Activated naive CD4-positive, alpha-beta T cell treated with anti-CD3 and anti-CD28 coated beads, Interleukin-2, amount 50 U/mL, for 72 hours (primary cell): ENCODE measurements at regions not wholly inside any gene's neighbourhood (a gene's known extent, or its start where the extent isn't known, plus 50 kb on each side); places are given as distances from the start of the nearest gene placed in this dataset.
"Not testable (repeated sequence)": the region's sequence is repeated elsewhere in the genome, so short reads cannot be mapped to it uniquely, and the experiment has no call there.

Source experiments
- ATAC-seq, 2 donors: fragments of 150-1000 bp; cut with Tn5 transposase; 2 replicates each; pipeline ENCODE4 v1.10.0; 2021; ENCODE audit warnings: mild to moderate bottlenecking in 2 of 2, moderate library complexity in 2 of 2
- DNase-seq, 2 donors: peaks; one replicate each; pipeline ENCODE4 v3.0.0; 2021 to 2022; ENCODE audit warnings: low spot score in 2 of 2
- H3K27ac Mint-ChIP-seq, 2 donors: one replicate each; pipeline ENCODE4 v1.8.0; 2022; ENCODE audit warnings: mild to moderate bottlenecking in 2 of 2, mixed read lengths in 2 of 2
- H3K36me3 Mint-ChIP-seq, 2 donors: one replicate each; pipeline ENCODE4 v1.8.0; 2022; ENCODE audit warnings: mixed read lengths in 2 of 2
- H3K9me3 Mint-ChIP-seq, 2 donors: one replicate each; pipeline ENCODE4 v1.8.0; 2022; ENCODE audit warnings: mixed read lengths in 2 of 2

GRCh38 chr17:11182430-11182829, 58.6 kb upstream of the SHISA6 start:
- peaks cover 4 to 5% of the 10 kb centered on the region in 2 donors for H3K9me3 Mint-ChIP-seq
- H3K36me3 Mint-ChIP-seq = no peaks in the 10 kb centered on the region
- DNase-seq = no peak
- H3K27ac Mint-ChIP-seq = no peak overlapping the region
- no peak for ATAC-seq

GRCh38 chr17:11178581-11178980, 62.4 kb upstream of the SHISA6 start:
- ATAC-seq = no peak
- no peaks in the 10 kb centered on the region for H3K36me3 Mint-ChIP-seq

GRCh38 chr17:11177340-11177739, 63.7 kb upstream of the SHISA6 start:
- Mint-ChIP-seq H3K27ac (no peak overlapping the region), H3K9me3 (peaks cover 5 to 7% of the 10 kb centered on the region in 2 donors), H3K36me3 (no peaks in the 10 kb centered on the region)
- no peak for ATAC-seq
- DNase-seq = no peak

More at GRCh38 chr17:11178581-11178980, 62.4 kb upstream of the SHISA6 start:
- Mint-ChIP-seq H3K9me3 (peaks cover 5 to 7% of the 10 kb centered on the region in 2 donors), H3K27ac (no peak overlapping the region)
- no peak for DNase-seq

- DNase-seq (no peak), ATAC-seq (no peak)
- Mint-ChIP-seq H3K27ac (no peak overlapping the region), H3K36me3 (peaks cover 0 to under 1% of the 10 kb centered on the region in 2 donors), H3K9me3 (peaks cover 0 to 4% of the 10 kb centered on the region in 2 donors)
Measured at GRCh38 chr17:11176549-11176948, 64.5 kb upstream of the SHISA6 start.

GRCh38 chr17:11170881-11171280, 70.1 kb upstream of the SHISA6 start:
- peaks cover 6 to 17% of the 10 kb centered on the region in 2 donors for H3K9me3 Mint-ChIP-seq
- DNase-seq (no peak), ATAC-seq (no peak)
- H3K27ac Mint-ChIP-seq = no peak overlapping the region
- peaks cover 0 to 10% of the 10 kb centered on the region in 2 donors for H3K36me3 Mint-ChIP-seq

GRCh38 chr17:11151818-11152425, 89.1 kb upstream of the SHISA6 start:
- no peak for ATAC-seq
- Mint-ChIP-seq H3K36me3 (peaks cover 0 to 6% of the 10 kb centered on the region in 2 donors), H3K9me3 (peaks cover 0 to 10% of the 10 kb centered on the region in 2 donors), H3K27ac (no peak overlapping the region)
- no peak for DNase-seq

GRCh38 chr17:11150906-11151511, 90.0 kb upstream of the SHISA6 start:
- not testable (repeated sequence) for H3K36me3 Mint-ChIP-seq, H3K27ac Mint-ChIP-seq, ATAC-seq, DNase-seq, H3K9me3 Mint-ChIP-seq

- DNase-seq (no peak), ATAC-seq (no peak)
- Mint-ChIP-seq H3K9me3 (peaks cover 0 to 12% of the 10 kb centered on the region in 2 donors), H3K27ac (no peak overlapping the region), H3K36me3 (no peaks in the 10 kb centered on the region)
Measured at GRCh38 chr17:11144358-11145233, 96.4 kb upstream of the SHISA6 start.

- DNase-seq = no peak
- H3K27ac Mint-ChIP-seq = no peak overlapping the region
- no peaks in the 10 kb centered on the region for H3K36me3 Mint-ChIP-seq
- ATAC-seq = no peak
- peaks cover 0 to 12% of the 10 kb centered on the region in 2 donors for H3K9me3 Mint-ChIP-seq
Measured at GRCh38 chr17:11142231-11142630, 98.8 kb upstream of the SHISA6 start.

GRCh38 chr17:11140501-11140900, 100.5 kb upstream of the SHISA6 start:
- ATAC-seq (no peak), DNase-seq (no peak)
- Mint-ChIP-seq H3K36me3 (no peaks in the 10 kb centered on the region), H3K27ac (no peak overlapping the region), H3K9me3 (peaks cover 0 to 12% of the 10 kb centered on the region in 2 donors)

GRCh38 chr17:11140043-11140442, 101.0 kb upstream of the SHISA6 start:
- Mint-ChIP-seq H3K9me3 (peaks cover 0 to 12% of the 10 kb centered on the region in 2 donors), H3K36me3 (no peaks in the 10 kb centered on the region), H3K27ac (no peak overlapping the region)
- DNase-seq (no peak), ATAC-seq (no peak)

- ATAC-seq (no peak), DNase-seq (no peak)
- Mint-ChIP-seq H3K36me3 (no peaks in the 10 kb centered on the region), H3K9me3 (peaks cover 0 to 6% of the 10 kb centered on the region in 2 donors), H3K27ac (no peak overlapping the region)
Measured at GRCh38 chr17:11138023-11138422, 103.0 kb upstream of the SHISA6 start.

GRCh38 chr17:11135819-11136218, 105.2 kb upstream of the SHISA6 start:
- Mint-ChIP-seq H3K9me3 (no peaks in the 10 kb centered on the region), H3K36me3 (no peaks in the 10 kb centered on the region), H3K27ac (no peak overlapping the region)
- ATAC-seq (no peak), DNase-seq (no peak)

- no peak for DNase-seq
- ATAC-seq = no peak
- H3K9me3 Mint-ChIP-seq = peaks cover 2% of the 10 kb centered on the region in 2 donors
- H3K36me3 Mint-ChIP-seq = no peaks in the 10 kb centered on the region
- no peak overlapping the region for H3K27ac Mint-ChIP-seq
Measured at GRCh38 chr17:11130367-11130766, 110.6 kb upstream of the SHISA6 start.

GRCh38 chr17:11122908-11123307, 118.1 kb upstream of the SHISA6 start:
- H3K36me3 Mint-ChIP-seq = no peaks in the 10 kb centered on the region
- H3K9me3 Mint-ChIP-seq = peaks cover 8 to 14% of the 10 kb centered on the region in 2 donors
- no peak for ATAC-seq
- no peak overlapping the region for H3K27ac Mint-ChIP-seq
- no peak for DNase-seq

GRCh38 chr17:11121341-11121985, 119.5 kb upstream of the SHISA6 start:
- Mint-ChIP-seq H3K27ac (no peak overlapping the region), H3K36me3 (no peaks in the 10 kb centered on the region), H3K9me3 (peaks cover 8 to 14% of the 10 kb centered on the region in 2 donors)
- DNase-seq (no peak), ATAC-seq (no peak)

- ATAC-seq (no peak), DNase-seq (no peak)
- Mint-ChIP-seq H3K27ac (no peak overlapping the region), H3K36me3 (no peaks in the 10 kb centered on the region), H3K9me3 (peaks cover 3 to 19% of the 10 kb centered on the region in 2 donors)
Measured at GRCh38 chr17:11109106-11109505, 131.9 kb upstream of the SHISA6 start.
